NCI-H2227 treated with DMSO at 0.1 percent for 48 hours (cell line): ENCODE measurements at regions not wholly inside any gene's neighbourhood (a gene's known extent, or its start where the extent isn't known, plus 50 kb on each side); places are given as distances from the start of the nearest gene placed in this dataset.

Experiments used
- DNase-seq: peaks from one replicate; lab custom pipeline; 2025; lab: John Stamatoyannopoulos, UW

GRCh38 chr17:79396696-79397095 is 214.2 kb downstream of the RBFOX3 start:
- DNase-seq: no peak

- DNase-seq: no peak
Observed at GRCh38 chr17:79395545-79395944, 215.3 kb downstream of the RBFOX3 start.

DNA sequence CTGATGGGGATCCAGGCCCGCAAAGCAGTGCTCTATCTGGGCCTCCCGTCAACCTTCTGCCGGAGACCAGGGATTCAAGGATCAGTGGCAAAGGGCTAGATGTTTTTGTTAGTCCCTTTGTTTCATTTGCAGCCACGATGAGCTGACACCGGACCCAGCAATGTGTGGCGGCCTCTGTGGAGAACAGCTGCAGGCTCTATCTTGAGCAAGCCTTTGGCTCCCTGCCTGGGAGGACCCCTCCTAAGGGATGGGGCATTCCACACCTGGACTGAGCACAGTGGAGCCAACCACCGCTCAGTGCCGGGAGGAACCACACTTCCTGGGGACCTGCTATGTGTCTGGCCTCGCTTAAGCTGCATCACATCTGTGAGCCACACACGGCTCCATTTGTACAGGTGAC is 215.8 kb downstream of the RBFOX3 start:
- no peak for DNase-seq

GRCh38 chr17:79393358-79394052 is 217.3 kb downstream of the RBFOX3 start:
- DNase-seq: peak; percentile 79

GRCh38 chr17:79392598-79392997 is 218.3 kb downstream of the RBFOX3 start:
- no peak for DNase-seq

- peak; percentile 77 for DNase-seq
Observed at GRCh38 chr17:79391376-79392233, 219.2 kb downstream of the RBFOX3 start.

DNA sequence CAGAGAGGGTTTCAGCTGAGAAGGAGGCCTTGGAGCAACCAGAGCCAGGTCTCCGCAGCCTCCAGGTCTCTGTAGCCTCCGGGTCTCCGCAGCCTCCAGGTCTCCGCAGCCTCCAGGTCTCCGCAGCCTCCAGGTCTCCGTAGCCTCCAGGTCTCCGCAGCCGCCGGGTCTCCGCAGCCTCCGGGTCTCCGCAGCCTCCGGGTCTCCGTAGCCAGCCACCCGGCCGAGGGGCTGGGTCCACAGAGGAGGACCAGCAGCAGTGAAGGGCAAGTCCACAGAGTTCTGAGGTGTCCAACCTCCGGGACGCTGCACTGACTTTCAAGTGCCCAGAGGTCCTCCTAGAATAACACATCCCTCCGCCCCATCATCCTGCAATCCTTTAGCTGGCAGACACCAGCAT is 221.0 kb downstream of the RBFOX3 start:
- DNase-seq: no peak

DNA sequence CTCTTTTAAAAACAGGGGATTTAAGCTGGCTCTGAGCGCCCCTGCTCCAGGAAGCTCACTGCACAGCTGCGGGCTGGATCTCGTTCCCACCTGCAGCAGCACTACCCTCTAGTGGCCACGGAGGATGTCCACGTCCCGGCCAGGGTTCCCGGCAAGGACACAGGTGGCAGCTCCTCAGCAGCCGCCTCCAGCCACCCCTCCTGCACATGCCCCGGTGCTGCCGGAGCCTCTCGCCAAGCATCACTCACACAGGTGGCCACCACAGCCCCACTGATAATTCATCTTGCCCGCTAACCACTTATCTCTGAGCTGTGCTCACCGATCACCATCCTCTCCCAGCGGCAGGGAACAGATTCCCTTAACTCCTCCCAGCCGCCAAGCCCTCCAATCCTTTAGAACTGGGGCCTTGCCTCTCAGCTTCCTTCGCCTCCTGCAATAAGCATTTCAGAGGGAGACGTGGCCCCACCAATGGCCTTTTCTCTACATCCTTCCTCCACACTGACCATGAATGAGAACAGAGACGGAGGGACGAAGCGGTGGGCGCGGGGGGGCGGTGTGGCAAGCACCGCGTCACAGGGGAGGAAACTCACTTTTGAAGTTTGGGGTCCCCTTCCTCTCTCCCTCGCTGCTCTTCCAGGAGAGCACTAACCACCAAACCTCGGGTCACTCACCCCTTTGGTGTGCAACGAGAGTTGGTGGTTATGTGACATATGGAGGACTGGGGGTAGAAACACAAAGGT is 222.1 kb downstream of the RBFOX3 start:
- DNase-seq: peak; percentile 62

- DNase-seq: no peak
Observed at GRCh38 chr17:79387783-79388182, 223.1 kb downstream of the RBFOX3 start.

DNA sequence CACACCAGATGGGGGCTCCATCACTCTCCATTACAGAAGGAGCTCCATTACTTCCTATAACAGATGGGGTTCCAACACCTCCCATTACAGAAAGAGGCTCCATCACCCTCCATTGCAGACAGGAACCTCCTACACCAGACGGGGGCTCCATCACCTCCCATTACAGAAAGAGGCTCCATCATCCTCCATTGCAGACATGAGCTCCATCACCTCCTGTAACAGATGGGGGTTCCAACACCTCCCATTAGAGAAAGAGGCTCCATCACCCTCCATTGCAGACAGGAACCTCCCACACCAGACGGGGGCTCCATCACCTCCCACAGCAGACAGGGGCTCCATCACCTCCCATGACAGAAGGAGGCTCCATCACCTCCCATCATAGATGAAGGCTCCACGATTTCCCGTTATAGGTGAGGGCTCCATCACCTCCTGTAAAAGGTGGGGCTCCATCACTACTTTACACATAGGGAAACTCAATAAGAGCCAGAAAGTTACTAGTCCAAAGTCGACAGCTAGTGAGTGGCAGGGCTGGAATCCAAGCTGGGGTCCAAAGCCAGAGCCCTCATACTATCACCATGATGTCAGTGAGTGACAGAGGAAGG is 224.8 kb downstream of the RBFOX3 start:
- DNase-seq: no peak

DNA sequence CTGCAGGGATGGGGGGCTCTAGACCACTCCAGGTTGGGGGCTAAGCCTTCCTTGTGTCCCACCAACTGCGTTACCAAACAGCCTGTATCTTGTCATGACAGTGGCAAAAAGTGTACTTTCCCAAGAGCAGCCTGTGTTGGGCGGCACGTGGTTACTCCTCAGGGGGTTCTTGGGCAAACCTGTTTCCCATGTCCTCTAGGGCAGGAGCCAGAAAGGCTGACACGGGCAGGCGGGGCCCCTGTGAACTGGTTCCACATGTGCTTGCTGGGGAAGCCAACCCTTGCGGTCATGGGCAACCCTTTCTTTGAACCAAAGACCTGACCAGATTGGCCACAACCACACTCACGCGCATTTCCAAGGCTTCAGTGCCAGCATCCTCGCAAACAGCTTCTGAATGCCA is 228.5 kb downstream of the RBFOX3 start:
- DNase-seq: no peak

- DNase-seq: no peak
Observed at GRCh38 chr17:79379700-79380445, 231.0 kb downstream of the RBFOX3 start.

DNA sequence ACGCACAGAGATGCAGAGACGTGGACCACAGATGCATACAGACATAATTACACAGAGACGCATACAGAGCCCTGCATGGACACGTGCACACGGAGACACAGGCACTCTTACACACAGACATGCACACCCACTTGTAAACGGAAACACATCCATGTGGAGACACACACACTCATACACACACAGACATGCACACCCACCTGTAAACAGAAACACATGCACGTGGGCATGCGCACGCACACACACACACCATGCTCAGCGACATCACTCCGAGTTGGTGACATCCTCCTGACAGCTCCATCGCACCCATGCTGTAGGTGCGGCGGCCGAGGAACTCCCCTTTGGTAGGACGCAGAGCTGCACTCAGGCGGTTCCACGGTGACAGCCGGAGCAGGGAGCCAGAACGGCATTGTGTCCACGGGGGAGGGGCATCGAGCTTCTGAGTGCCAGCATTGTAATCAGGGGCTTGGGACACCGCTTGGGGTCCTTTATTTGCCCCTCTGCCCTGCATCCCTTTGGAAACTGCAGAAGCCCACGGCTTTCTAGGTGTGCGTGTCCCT is 233.5 kb downstream of the RBFOX3 start:
- DNase-seq: no peak

DNA sequence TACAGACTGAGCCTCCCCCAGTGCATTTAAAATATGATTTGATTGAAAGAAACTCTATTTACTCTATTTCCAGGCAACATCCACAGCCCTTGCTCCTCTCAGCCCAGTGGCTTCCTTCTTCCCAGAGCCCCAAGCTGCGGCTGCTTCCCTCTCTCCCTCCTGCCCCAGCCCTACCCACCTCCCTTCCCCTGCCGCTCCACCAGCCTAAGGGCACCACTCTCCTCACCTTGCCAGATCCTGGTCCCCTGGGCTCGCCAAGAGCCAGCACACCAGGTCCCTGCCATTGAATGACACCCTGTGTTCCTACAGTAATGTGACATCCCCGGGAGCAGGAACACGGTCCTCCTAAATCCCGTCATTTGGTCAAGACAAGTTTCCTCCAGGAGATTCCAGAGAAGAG is 236.0 kb downstream of the RBFOX3 start:
- no peak for DNase-seq

GRCh38 chr17:79374087-79374689 is 236.7 kb downstream of the RBFOX3 start:
- DNase-seq: no peak

DNA sequence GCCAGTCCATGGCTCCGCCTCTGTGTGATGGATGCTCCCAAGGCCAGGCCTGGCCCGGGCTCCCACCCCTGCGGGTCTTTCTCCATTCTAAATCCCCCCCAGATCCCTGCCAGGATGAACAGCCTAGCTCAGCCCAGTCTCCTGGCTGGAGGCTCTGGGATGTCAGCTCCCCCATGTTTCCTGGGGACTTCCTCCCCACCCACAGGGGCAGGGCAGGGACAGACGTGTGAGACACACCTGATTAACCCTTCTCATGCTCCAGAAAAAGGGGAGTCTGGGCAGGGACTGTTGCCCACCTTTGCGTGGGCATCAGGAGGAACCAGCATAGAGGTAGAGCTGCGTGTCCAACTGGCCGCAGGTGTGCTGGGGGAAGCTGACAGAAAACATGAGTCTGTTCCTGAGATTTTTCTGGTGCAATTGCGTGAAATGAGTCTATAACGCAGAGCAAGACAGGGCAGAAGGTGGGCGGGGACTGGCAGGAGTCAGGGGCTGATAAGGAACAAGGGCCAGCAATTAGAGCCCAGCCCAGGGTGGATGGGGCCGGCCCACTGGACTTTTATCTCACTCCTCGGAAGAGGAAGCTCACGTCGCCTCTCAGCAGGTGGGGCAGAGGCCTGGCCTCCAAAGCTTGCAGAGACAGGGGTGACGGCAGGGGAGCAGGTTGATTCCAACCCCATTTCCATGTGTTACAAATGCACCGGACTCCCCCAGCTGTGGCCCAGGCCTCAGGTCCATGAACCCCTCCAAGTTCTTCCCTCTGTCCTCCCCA is 238.2 kb downstream of the RBFOX3 start:
- DNase-seq: no peak

DNA sequence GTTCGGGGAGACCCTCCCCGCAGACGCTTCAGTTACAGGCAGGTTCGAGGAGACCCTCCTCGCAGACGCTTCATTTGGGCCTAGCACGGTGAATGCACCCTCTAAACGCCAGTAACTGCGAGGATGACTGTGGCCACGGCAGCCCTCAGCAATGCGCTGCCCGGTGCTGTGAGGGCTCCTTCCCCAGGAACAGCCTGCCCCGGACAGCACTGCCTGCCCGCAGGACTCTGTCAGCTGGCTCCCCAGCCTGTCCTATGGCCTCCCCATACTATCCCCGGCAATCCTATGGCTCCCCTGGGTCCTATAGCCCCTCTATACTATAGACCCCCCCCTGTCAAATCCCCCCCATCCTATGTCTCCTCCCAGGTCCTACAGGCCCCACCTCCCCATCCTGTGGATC is 238.9 kb downstream of the RBFOX3 start:
- no peak for DNase-seq

- no peak for DNase-seq
Observed at GRCh38 chr17:79370594-79370993, 240.3 kb downstream of the RBFOX3 start.

- DNase-seq: no peak
Observed at GRCh38 chr17:79370126-79370525, 240.7 kb downstream of the RBFOX3 start.

GRCh38 chr17:79369532-79369931 is 241.3 kb downstream of the RBFOX3 start:
- no peak for DNase-seq
